Spleen (tissue), 11 donors: ENCODE measurements at regions not wholly inside any gene's neighbourhood (a gene's known extent, or its start where the extent isn't known, plus 50 kb on each side); places are given as distances from the start of the nearest gene placed in this dataset.

Source experiments
- DNase-seq: peaks from one replicate; pipeline ENCODE4 v3.0.0-alpha.2; 2020
- H3K27ac ChIP-seq, 8 donors: fragments of 200-600 bp; sonication (generic) in 7 of 8; 1 replicate in 4 of 8; 2 replicates in 4 of 8; pipeline versions ENCODE4 v1.5.0 to v1.8.0; 2016 to 2021; ENCODE audit warnings: inconsistent platforms in 4 of 8, mild to moderate bottlenecking in 4 of 8, moderate library complexity in 1 of 8
- H3K27me3 ChIP-seq, 7 donors: fragments of 200-600 bp; sonication (generic) in 6 of 7; replicated peaks in 1 of 7; 1 replicate in 4 of 7; 2 replicates in 3 of 7; pipeline versions ENCODE4 v1.5.0 to v1.8.0; 2016 to 2021; ENCODE audit warnings: inconsistent platforms in 3 of 7, mild to moderate bottlenecking in 1 of 7
- H3K36me3 ChIP-seq, 6 donors: fragments of 200-600 bp; sonication (generic) in 5 of 6; 1 replicate in 4 of 6; 2 replicates in 2 of 6; pipeline versions ENCODE4 v1.5.0 to v1.8.0; 2016 to 2021; ENCODE audit warnings: inconsistent platforms in 2 of 6
- H3K4me1 ChIP-seq, 6 donors: fragments of 200-600 bp; sonication (generic) in 5 of 6; 1 replicate in 3 of 6; 2 replicates in 3 of 6; pipeline versions ENCODE4 v1.5.0 to v1.8.0; 2016 to 2021; ENCODE audit warnings: inconsistent platforms in 3 of 6
- H3K4me3 ChIP-seq, 8 donors: fragments of 200-600 bp; sonication (generic) in 7 of 8; 1 replicate in 4 of 8; 2 replicates in 4 of 8; pipeline versions ENCODE4 v1.5.0 to v1.8.0; 2016 to 2021; ENCODE audit warnings: inconsistent platforms in 4 of 8, mild to moderate bottlenecking in 4 of 8, moderate library complexity in 2 of 8
- H3K9me3 ChIP-seq, 8 donors: fragments of 200-600 bp; sonication (generic) in 7 of 8; 1 replicate in 4 of 8; 2 replicates in 4 of 8; pipeline versions ENCODE4 v1.5.0 to v1.8.0; 2016 to 2021; ENCODE audit warnings: inconsistent platforms in 4 of 8
- POLR2A ChIP-seq, 3 donors: fragments of 450-650 bp; IDR thresholded peaks; one replicate each; pipeline ENCODE4 v1.5.1; 2017; ENCODE audit warnings: antibody characterized with exemption in 3 of 3, mild to moderate bottlenecking in 1 of 3
- POLR2AphosphoS5 ChIP-seq, 3 donors: sonication (generic); formaldehyde crosslinking; IDR thresholded peaks; one replicate each; pipeline ENCODE4 v1.5.1; 2017; ENCODE audit warnings: antibody characterized with exemption in 3 of 3
- WGBS, 5 donors: extraction: QIAGEN DNeasy Blood & Tissue Kit in 3 of 5; methylation state at CpG; one replicate each; pipeline versions ENCODE4 v1.1.5 to v1.1.7; 2013 to 2018; 5-methylcytosine and 5-hydroxymethylcytosine counted together
- intact Hi-C: fragments of 100-400 bp; cut with DNase I; formaldehyde crosslinking; loops from one replicate; pipeline ENCODE4 v1.15.0; 2023; ENCODE audit warnings: low total_unique reads
- small RNA-seq, 4 donors: library from RNA; depleted of rRNA; stranded (forward); fragments of <200 nt; gene quantifications; one replicate each; pipeline ENCODE3, GENCODE V24; 2016
- TF ChIP-seq, protein P1 (sequence below), 11 experiments: fragments of 200-600 bp in 7 of 11; fragments of 450-650 bp in 4 of 11; sonication (generic) in 4 of 11; IDR thresholded peaks in 8 of 11; conservative IDR thresholded peaks in 3 of 11; 1 replicate in 7 of 11; 2 replicates in 4 of 11; pipeline versions ENCODE4 v1.4.0 to v1.8.0; 2016 to 2021; ENCODE audit warnings: antibody characterized with exemption in 11 of 11, inconsistent platforms in 4 of 11, mild to moderate bottlenecking in 1 of 11
- donor health status: healthy with polysubstance abuse.
- donor health status: DM: no; HTN: no; CAD: no; lungs with moderate emphysema.
- donor health status: DM: no; HTN: no; CAD: no.
- donor health status: Bipolar disorder and iron deficiency.
- donor health status: healthy.
- donor health status: DM: no; HTN: no; CAD: no.
- donor health status: DM: yes; HTN: yes; CAD: no.

- Histone ChIP-seq H3K27me3 (no peaks in the 10 kb centered on the region), H3K36me3 (no peaks in the 10 kb centered on the region), H3K4me3 (no peak overlapping the region), H3K4me1 (peaks cover 0 to 9% (median 7%) of the 10 kb centered on the region in 6 donors), H3K27ac (no peak overlapping the region), H3K9me3 (no peaks in the 10 kb centered on the region)
- intact Hi-C loops: no loop called here
- TF ChIP-seq POLR2AphosphoS5 (IDR thresholded peaks at IDR 0.05) (no peak), POLR2A (IDR thresholded peaks at IDR 0.05) (no peak)
- TF ChIP-seq, protein P1, sequence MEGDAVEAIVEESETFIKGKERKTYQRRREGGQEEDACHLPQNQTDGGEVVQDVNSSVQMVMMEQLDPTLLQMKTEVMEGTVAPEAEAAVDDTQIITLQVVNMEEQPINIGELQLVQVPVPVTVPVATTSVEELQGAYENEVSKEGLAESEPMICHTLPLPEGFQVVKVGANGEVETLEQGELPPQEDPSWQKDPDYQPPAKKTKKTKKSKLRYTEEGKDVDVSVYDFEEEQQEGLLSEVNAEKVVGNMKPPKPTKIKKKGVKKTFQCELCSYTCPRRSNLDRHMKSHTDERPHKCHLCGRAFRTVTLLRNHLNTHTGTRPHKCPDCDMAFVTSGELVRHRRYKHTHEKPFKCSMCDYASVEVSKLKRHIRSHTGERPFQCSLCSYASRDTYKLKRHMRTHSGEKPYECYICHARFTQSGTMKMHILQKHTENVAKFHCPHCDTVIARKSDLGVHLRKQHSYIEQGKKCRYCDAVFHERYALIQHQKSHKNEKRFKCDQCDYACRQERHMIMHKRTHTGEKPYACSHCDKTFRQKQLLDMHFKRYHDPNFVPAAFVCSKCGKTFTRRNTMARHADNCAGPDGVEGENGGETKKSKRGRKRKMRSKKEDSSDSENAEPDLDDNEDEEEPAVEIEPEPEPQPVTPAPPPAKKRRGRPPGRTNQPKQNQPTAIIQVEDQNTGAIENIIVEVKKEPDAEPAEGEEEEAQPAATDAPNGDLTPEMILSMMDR (IDR thresholded peaks at IDR 0.05 in 8 of 11, conservative IDR thresholded peaks at IDR 0.05 in 3 of 11): no peak
- DNase-seq: no peak
These were observed 52.5 kb upstream of the NPY start for GRCh38 chr7:24231493-24231892.

- TF ChIP-seq POLR2A (IDR thresholded peaks at IDR 0.05): no peak
- TF ChIP-seq, protein P1 (IDR thresholded peaks at IDR 0.05 in 8 of 11, conservative IDR thresholded peaks at IDR 0.05 in 3 of 11): no peak
- no peak for TF ChIP-seq POLR2AphosphoS5 (IDR thresholded peaks at IDR 0.05)
- no peaks in the 10 kb centered on the region for H3K27me3 ChIP-seq
- no peak overlapping the region for H3K4me3 ChIP-seq
- DNase-seq: no peak
- no peaks in the 10 kb centered on the region for H3K9me3 ChIP-seq
- no peaks in the 10 kb centered on the region for H3K4me1 ChIP-seq
- WGBS, 5 donors: 69 to 82% (median 74%) methylated on average over 2 of the region's 2 CpGs
- H3K27ac ChIP-seq: no peak overlapping the region
- intact Hi-C loops: no loop called here
- no peaks in the 10 kb centered on the region for H3K36me3 ChIP-seq
These were observed 50.6 kb upstream of the NPY start for GRCh38 chr7:24233386-24233785.

Small RNAs in the stretch of these regions (small RNA-seq; reads per million reads assigned to genes)
- gene RNA5SP228: 0 reads per million in 4 donors
